H9 (cell line): ENCODE measurements at regions not wholly inside any gene's neighbourhood (a gene's known extent, or its start where the extent isn't known, plus 50 kb on each side); places are given as distances from the start of the nearest gene placed in this dataset.

Experiments
- DNase-seq: peaks from one replicate; pipeline ENCODE4 v3.0.0-alpha.2; 2017
- H2AFZ ChIP-seq: one replicate; pipeline ENCODE4 v1.6.1; 2013; ENCODE audit warnings: mild to moderate bottlenecking, low read length, control low read depth, moderate library complexity
- H2AK5ac ChIP-seq: 2 replicates; pipeline ENCODE4 v1.6.1; 2013; ENCODE audit warnings: low read length, control low read depth, mixed read lengths; ENCODE audit not compliant: insufficient read length
- H2BK120ac ChIP-seq: one replicate; pipeline ENCODE4 v1.6.1; 2013; ENCODE audit warnings: low read depth, mild to moderate bottlenecking, low read length, control low read depth, inconsistent platforms; ENCODE audit not compliant: poor library complexity, severe bottlenecking
- H2BK12ac ChIP-seq: 2 replicates; pipeline ENCODE4 v1.6.1; 2013; ENCODE audit warnings: low read length, control low read depth, mixed read lengths, low read depth; ENCODE audit not compliant: insufficient read length
- H2BK15ac ChIP-seq: 2 replicates; pipeline ENCODE4 v1.6.1; 2013; ENCODE audit warnings: low read depth, low read length, control low read depth
- H2BK20ac ChIP-seq: one replicate; pipeline ENCODE4 v1.6.1; 2013; ENCODE audit warnings: low read depth, mild to moderate bottlenecking, low read length, control low read depth, inconsistent platforms; ENCODE audit not compliant: poor library complexity, severe bottlenecking
- H2BK5ac ChIP-seq: 2 replicates; pipeline ENCODE4 v1.6.1; 2013; ENCODE audit warnings: low read length, control low read depth, mixed read lengths; ENCODE audit not compliant: insufficient read length
- H3K14ac ChIP-seq: 2 replicates; pipeline ENCODE4 v1.6.1; 2013; ENCODE audit warnings: low read length, control low read depth; ENCODE audit not compliant: insufficient read depth
- H3K18ac ChIP-seq: 2 replicates; pipeline ENCODE4 v1.6.1; 2013; ENCODE audit warnings: low read depth, mild to moderate bottlenecking, mixed read lengths, low read length, control low read depth; ENCODE audit not compliant: insufficient read length
- H3K23ac ChIP-seq: 2 replicates; pipeline ENCODE4 v1.6.1; 2013; ENCODE audit warnings: low read length, control low read depth, mixed read lengths, low read depth; ENCODE audit not compliant: insufficient read length
- H3K23me2 ChIP-seq: 2 replicates; pipeline ENCODE4 v1.6.1; 2013; ENCODE audit warnings: low read depth, mild to moderate bottlenecking, mixed read lengths, low read length, control low read depth; ENCODE audit not compliant: insufficient read length, poor library complexity, severe bottlenecking
- H3K27ac ChIP-seq: 2 replicates; pipeline ENCODE4 v1.5.1; 2013; ENCODE audit warnings: low read length, control low read depth, mixed read lengths, low read depth; ENCODE audit not compliant: insufficient read length
- H3K27me3 ChIP-seq: 2 replicates; pipeline ENCODE4 v1.6.1; 2013; ENCODE audit warnings: low read length, control low read depth, inconsistent platforms; ENCODE audit not compliant: insufficient read depth
- H3K4ac ChIP-seq: 2 replicates; pipeline ENCODE4 v1.6.1; 2013; ENCODE audit warnings: low read depth, mild to moderate bottlenecking, control low read depth, inconsistent platforms, low read length, moderate library complexity
- H3K4me1 ChIP-seq: 2 replicates; pipeline ENCODE4 v1.6.1; 2013; ENCODE audit warnings: low read length, control low read depth, inconsistent platforms; ENCODE audit not compliant: insufficient read depth
- H3K4me2 ChIP-seq: 2 replicates; pipeline ENCODE4 v1.6.1; 2013; ENCODE audit warnings: low read length, control low read depth, mixed read lengths; ENCODE audit not compliant: insufficient read length, insufficient read depth
- H3K56ac ChIP-seq: 2 replicates; pipeline ENCODE4 v1.6.1; 2013; ENCODE audit warnings: low read depth, mild to moderate bottlenecking, mixed read lengths, low read length, control low read depth; ENCODE audit not compliant: insufficient read length
- H3K79me1 ChIP-seq: 2 replicates; pipeline ENCODE4 v1.6.1; 2013; ENCODE audit warnings: low read depth, mild to moderate bottlenecking, moderate library complexity, low read length, control low read depth, inconsistent platforms; ENCODE audit not compliant: insufficient read depth, poor library complexity, severe bottlenecking
- H3K79me2 ChIP-seq: 2 replicates; pipeline ENCODE4 v1.6.1; 2013; ENCODE audit warnings: low read length, control low read depth, inconsistent platforms; ENCODE audit not compliant: insufficient read depth
- H3K9ac ChIP-seq: 2 replicates; pipeline ENCODE4 v1.6.1; 2013; ENCODE audit warnings: low read length, control low read depth, mixed read lengths; ENCODE audit not compliant: insufficient read length; ENCODE audit errors: extremely low read depth
- H3K9me3 ChIP-seq: one replicate; pipeline ENCODE4 v1.6.1; 2013; ENCODE audit warnings: low read depth, low read length, inconsistent platforms; ENCODE audit not compliant: control insufficient read depth
- H3T11ph ChIP-seq: one replicate; pipeline ENCODE4 v1.6.1; 2013; ENCODE audit warnings: mild to moderate bottlenecking, low read length, control low read depth, inconsistent platforms
- H4K20me1 ChIP-seq: one replicate; pipeline ENCODE4 v1.6.1; 2013; ENCODE audit not compliant: control insufficient read depth, insufficient read length, insufficient read depth
- H4K5ac ChIP-seq: 2 replicates; pipeline ENCODE4 v1.6.1; 2013; ENCODE audit warnings: low read depth, mild to moderate bottlenecking, mixed read lengths, low read length, control low read depth; ENCODE audit not compliant: insufficient read length
- H4K8ac ChIP-seq: replicated peaks from 2 replicates; pipeline ENCODE4 v1.6.1; 2013; ENCODE audit warnings: low read length, control low read depth, mixed read lengths, low read depth; ENCODE audit not compliant: insufficient read length
- H4K91ac ChIP-seq: 2 replicates; pipeline ENCODE4 v1.6.1; 2013; ENCODE audit warnings: low read depth, mild to moderate bottlenecking, moderate library complexity, mixed read lengths, low read length, control low read depth; ENCODE audit not compliant: insufficient read length
- H3K27ac Mint-ChIP-seq, 3 experiments: 2 replicates in 2 of 3; 3 replicates in 1 of 3; pipeline ENCODE4 v1.8.0; 2020 to 2021; ENCODE audit warnings: mixed read lengths in 3 of 3, mild to moderate bottlenecking in 1 of 3, moderate library complexity in 1 of 3
- H3K27me3 Mint-ChIP-seq: 2 replicates; pipeline ENCODE4 v1.8.0; 2021; ENCODE audit warnings: low read depth, mild to moderate bottlenecking, moderate library complexity, mixed read lengths
- H3K36me3 Mint-ChIP-seq, 3 experiments: 2 replicates in 2 of 3; 3 replicates in 1 of 3; pipeline ENCODE4 v1.8.0; 2020 to 2021; ENCODE audit warnings: low read depth in 3 of 3, mixed read lengths in 3 of 3; ENCODE audit not compliant: insufficient read depth in 1 of 3
- H3K4me1 Mint-ChIP-seq, 2 experiments: 2 replicates each; pipeline ENCODE4 v1.8.0; 2020; ENCODE audit warnings: mixed read lengths in 2 of 2
- H3K4me3 Mint-ChIP-seq, 2 experiments: 2 replicates in 1 of 2; 3 replicates in 1 of 2; pipeline ENCODE4 v1.8.0; 2020 to 2021; ENCODE audit warnings: mild to moderate bottlenecking in 2 of 2, mixed read lengths in 2 of 2, moderate library complexity in 1 of 2
- H3K9me3 Mint-ChIP-seq, 2 experiments: 2 replicates in 1 of 2; 3 replicates in 1 of 2; pipeline ENCODE4 v1.8.0; 2020; ENCODE audit warnings: mild to moderate bottlenecking in 2 of 2, mixed read lengths in 2 of 2, moderate library complexity in 1 of 2
- WGBS: extraction: QIAGEN DNeasy Blood & Tissue Kit; methylation state at CpG from one replicate; pipeline ENCODE4 v1.1.7; 2013; ENCODE audit warnings: missing lambda C conversion rate, low lambda C conversion rate, mixed read lengths; ENCODE audit not compliant: insufficient read length; ENCODE audit errors: extremely low coverage; 5-methylcytosine and 5-hydroxymethylcytosine counted together
- TF ChIP-seq, protein P1 (sequence below): fragments of 200-600 bp; sonication (generic); conservative IDR thresholded peaks from 3 replicates; pipeline ENCODE4 v1.8.0; 2021; ENCODE audit warnings: antibody characterized with exemption, mild to moderate bottlenecking

DNA sequence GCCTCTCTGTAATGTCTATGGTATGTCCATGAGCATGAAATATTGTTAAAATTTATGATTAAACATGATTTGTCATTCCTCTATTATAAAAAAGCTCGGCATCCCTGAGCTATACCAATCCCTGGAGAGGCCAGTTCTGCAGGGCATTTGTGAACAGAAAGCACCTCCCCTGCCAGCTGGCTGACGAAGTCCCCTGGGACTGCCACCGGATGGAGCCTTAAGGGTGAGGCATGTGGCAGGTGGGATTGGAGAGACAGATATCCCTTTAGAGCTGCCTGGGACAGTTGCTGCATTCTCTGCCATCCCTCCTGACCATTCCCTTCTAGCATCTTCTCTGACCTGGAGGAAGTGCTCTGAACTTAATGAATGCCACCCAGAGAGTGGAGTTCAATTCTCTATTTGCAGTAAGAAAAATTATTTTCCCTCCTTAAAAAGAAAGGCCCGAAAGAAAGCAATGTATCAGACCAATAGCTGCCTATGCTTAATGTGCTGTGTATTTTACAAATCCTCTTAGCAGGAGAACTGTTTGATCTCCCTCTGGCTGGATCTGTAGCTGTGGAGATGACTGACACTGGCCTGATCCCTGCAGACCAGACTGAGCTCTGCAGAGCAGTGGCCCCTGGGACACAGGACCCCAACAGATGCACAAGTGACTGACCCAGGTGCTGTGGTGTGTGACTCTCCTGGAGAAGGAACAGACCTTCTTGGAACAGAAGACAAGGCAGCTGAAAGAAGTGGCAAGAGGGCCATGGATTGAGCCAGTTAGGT, 219.0 kb upstream of the NAV2 start:
- Histone ChIP-seq H2AFZ (no peak overlapping the region), H3K14ac (no peak overlapping the region), H3K79me1 (no peaks in the 10 kb centered on the region), H2BK5ac (no peak overlapping the region), H3K56ac (no peak overlapping the region), H3K23me2 (no peaks in the 10 kb centered on the region), H3K18ac (no peak overlapping the region), H3K27me3 (no peaks in the 10 kb centered on the region), H4K8ac (no peak overlapping the region), H3T11ph (no peak overlapping the region), H3K27ac (no peak overlapping the region), H4K5ac (no peak overlapping the region), H2AK5ac (no peak overlapping the region), H4K20me1 (no peaks in the 10 kb centered on the region), H4K91ac (no peak overlapping the region), H3K4ac (no peak overlapping the region), H2BK15ac (no peak overlapping the region), H2BK12ac (no peak overlapping the region), H3K23ac (no peak overlapping the region), H3K4me1 (no peaks in the 10 kb centered on the region), H3K9ac (no peak overlapping the region), H3K9me3 (no peaks in the 10 kb centered on the region), H2BK120ac (no peak overlapping the region), H3K79me2 (no peaks in the 10 kb centered on the region), H2BK20ac (no peak overlapping the region), H3K4me2 (no peak overlapping the region)
- TF ChIP-seq, protein P1, sequence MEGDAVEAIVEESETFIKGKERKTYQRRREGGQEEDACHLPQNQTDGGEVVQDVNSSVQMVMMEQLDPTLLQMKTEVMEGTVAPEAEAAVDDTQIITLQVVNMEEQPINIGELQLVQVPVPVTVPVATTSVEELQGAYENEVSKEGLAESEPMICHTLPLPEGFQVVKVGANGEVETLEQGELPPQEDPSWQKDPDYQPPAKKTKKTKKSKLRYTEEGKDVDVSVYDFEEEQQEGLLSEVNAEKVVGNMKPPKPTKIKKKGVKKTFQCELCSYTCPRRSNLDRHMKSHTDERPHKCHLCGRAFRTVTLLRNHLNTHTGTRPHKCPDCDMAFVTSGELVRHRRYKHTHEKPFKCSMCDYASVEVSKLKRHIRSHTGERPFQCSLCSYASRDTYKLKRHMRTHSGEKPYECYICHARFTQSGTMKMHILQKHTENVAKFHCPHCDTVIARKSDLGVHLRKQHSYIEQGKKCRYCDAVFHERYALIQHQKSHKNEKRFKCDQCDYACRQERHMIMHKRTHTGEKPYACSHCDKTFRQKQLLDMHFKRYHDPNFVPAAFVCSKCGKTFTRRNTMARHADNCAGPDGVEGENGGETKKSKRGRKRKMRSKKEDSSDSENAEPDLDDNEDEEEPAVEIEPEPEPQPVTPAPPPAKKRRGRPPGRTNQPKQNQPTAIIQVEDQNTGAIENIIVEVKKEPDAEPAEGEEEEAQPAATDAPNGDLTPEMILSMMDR = no peak; the same call in 2 of the 3 replicates
- no peak overlapping the region for H3K4me3 Mint-ChIP-seq
- H3K9me3 Mint-ChIP-seq = peaks cover 0 to 3% of the 10 kb centered on the region in 2 experiments; a peak in 1 of 5 replicates
- H3K27me3 Mint-ChIP-seq = peaks cover 24% of the 10 kb centered on the region
- no CpG with 5 or more reads among the region's 4 CpGs for WGBS
- peak; percentile 33 for DNase-seq
- no peak overlapping the region for H3K27ac Mint-ChIP-seq
- H3K4me1 Mint-ChIP-seq = no peaks in the 10 kb centered on the region
- no peaks in the 10 kb centered on the region for H3K36me3 Mint-ChIP-seq
